Right hindlimb (tissue), 1 donor: ENCODE measurements at regions not wholly inside any gene's neighbourhood (a gene's known extent, or its start where the extent isn't known, plus 50 kb on each side); places are given as distances from the start of the nearest gene placed in this dataset.
"Not testable (repeated sequence)": the region's sequence is repeated elsewhere in the genome, so short reads cannot be mapped to it uniquely, and the experiment has no call there.

Experiments
- DNase-seq: peaks from one replicate; pipeline ENCODE4 v3.0.0-alpha.2; 2018

GRCh38 chr5:176018598-176018997, 50.5 kb upstream of the THOC3 start:
- not testable (repeated sequence) for DNase-seq

- not testable (repeated sequence) for DNase-seq
Measured at GRCh38 chr5:176020852-176021251, 52.7 kb upstream of the THOC3 start.

GRCh38 chr5:176023535-176023934, 55.4 kb upstream of the THOC3 start:
- not testable (repeated sequence) for DNase-seq

- DNase-seq: not testable (repeated sequence)
Measured at GRCh38 chr5:176029445-176029844, 61.3 kb upstream of the THOC3 start.

DNA sequence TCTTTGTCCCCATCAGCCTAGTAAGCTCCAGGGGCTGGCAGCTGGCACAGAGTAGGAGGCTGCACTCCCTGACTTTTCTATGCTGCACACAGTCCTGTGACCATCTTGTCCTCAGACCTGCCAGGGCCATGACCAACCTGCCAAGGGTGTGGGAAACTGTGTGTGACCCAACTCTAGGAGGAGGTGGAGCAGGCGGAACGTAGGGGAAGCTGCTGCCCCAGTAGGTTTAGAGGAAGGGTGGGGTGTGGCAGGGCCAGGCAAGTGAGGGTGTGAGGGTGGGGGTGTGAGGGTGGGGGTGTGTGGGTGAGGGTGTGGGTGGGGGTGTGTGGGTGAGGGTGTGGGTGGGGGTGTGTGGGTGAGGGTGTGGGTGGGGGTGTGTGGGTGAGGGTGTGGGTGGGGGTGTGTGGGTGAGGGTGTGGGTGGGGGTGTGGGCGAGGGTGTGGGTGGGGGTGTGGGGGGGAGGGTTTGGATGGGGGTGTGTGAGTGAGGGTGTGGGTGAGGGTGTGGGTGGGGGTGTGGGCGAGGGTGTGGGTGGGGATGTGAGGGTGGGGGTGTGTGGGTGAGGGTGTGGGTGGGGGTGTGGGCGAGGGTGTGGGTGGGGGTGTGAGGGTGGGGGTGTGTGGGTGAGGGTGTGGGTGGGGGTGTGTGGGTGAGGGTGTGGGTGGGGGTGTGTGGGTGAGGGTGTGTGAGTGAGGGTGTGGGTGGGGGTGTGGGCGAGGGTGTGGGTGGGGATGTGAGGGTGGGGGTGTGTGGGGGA, 62.4 kb upstream of the THOC3 start:
- not testable (repeated sequence) for DNase-seq

- DNase-seq: not testable (repeated sequence)
Measured at GRCh38 chr5:176031118-176031510, 63.0 kb upstream of the THOC3 start.

GRCh38 chr5:176033186-176033585, 65.1 kb upstream of the THOC3 start:
- not testable (repeated sequence) for DNase-seq

DNA sequence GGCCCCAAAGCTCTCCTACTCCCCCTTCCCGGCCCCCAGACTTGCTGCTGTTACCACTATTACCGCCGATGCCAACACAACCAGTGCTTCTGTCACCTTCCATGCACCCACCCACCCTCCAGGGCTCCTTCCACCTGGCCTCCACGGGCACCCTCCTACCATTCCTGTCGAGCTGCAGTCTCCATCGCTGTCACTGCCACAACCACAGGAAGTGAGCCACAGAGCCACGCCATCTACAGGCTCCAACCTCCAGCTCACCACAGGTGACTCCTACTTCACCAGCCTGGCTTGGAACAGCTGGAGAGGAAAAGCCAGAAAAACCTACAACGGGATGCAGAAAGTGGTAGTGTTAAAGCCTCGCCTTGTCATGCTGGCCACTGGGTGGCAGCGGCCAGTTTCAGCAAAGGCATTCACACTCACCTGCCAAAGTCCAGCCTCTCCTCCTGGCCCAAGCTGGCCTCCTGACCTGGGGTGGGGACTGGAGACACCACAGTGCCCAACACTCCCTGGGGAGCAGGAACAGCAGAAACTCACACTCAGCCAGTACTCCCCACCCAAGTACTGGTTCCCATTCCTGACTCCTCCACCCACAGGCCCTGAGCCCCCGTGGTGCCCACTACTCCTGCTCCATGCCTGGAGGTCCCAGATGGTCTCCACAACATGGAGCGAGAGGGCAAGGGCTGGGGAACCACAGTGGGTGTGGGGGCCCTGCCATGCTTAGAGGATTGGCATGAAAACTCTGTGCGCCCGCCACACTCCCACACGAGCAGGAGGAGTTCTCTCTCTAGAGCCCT, 66.5 kb upstream of the THOC3 start:
- not testable (repeated sequence) for DNase-seq

GRCh38 chr5:176035201-176035530, 67.1 kb upstream of the THOC3 start:
- not testable (repeated sequence) for DNase-seq

DNA sequence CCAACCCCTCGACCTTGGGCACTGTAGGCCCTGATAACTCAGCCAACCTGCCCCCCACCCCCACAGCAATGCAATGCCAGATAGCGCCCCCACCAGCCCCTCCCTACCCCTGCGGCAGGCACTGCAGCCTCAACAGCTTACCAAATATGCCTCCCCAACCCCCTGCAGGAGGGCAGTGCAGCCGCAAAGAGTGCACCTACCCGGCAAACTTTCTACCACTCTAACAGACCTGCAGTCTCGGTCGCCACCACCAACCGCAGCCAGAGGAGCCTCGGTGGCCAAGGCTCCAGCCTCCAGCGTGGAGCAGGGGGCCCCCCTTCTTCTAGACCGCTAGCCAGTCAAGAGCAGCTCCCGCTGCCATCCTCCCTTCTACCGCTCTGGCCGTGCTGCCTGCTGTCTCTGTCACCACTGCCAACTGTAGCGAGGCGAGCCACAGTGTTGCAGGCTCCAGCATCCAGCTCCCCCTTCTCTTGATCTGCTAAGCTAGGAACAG, 67.7 kb upstream of the THOC3 start:
- DNase-seq: not testable (repeated sequence)

- DNase-seq: not testable (repeated sequence)
Measured at GRCh38 chr5:176036391-176036790, 68.3 kb upstream of the THOC3 start.

DNA sequence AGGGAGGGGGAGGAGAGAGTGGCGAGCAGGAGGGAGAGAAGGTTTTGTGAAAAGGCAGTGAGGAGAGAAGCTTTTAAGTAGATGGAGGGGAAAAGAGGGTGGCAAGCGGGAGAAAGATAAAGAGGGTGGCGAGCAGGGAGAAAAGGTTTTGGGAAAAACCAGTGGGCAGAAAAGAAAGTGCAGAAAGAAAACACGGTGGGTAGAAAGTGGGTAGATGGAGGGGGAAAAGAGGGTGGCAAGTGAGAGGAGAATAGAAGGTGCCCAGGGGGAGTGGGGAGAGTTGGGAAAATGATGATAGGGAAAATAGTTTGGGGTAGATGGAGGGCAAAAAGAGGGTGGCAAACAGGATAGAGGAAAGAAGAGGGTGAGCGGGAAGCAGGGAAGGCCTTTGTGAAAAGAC, 69.1 kb upstream of the THOC3 start:
- DNase-seq: not testable (repeated sequence)

GRCh38 chr5:176040105-176040801, 72.1 kb upstream of the THOC3 start:
- DNase-seq: not testable (repeated sequence)

GRCh38 chr5:176041248-176041994, 73.3 kb upstream of the THOC3 start:
- not testable (repeated sequence) for DNase-seq

GRCh38 chr5:176042020-176042658, 74.0 kb upstream of the THOC3 start:
- not testable (repeated sequence) for DNase-seq

- not testable (repeated sequence) for DNase-seq
Measured at GRCh38 chr5:176043252-176043829, 75.2 kb upstream of the THOC3 start.

- DNase-seq: not testable (repeated sequence)
Measured at GRCh38 chr5:176043986-176044385, 75.9 kb upstream of the THOC3 start.

GRCh38 chr5:176044431-176044830, 76.3 kb upstream of the THOC3 start:
- not testable (repeated sequence) for DNase-seq

GRCh38 chr5:176045442-176045841, 77.3 kb upstream of the THOC3 start:
- not testable (repeated sequence) for DNase-seq

DNA sequence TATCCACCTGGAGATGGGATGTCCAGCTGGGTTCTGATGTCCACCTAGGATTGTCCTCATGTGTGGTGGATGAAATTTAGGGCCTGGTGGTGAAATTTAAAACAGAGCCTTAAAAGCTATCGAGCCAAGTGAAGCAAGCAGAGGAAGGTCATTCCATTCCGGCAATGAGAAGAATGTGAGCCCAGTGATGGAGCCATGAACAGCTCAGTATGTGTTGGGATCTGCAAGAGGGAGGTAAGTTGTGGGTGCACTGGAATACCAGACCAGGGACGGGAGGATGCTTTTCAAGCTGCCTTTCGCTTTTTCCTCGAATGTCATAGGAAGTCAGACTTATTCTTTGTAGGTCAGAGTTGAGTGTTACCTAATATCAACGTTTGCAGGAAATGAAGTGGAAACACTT, 80.6 kb upstream of the THOC3 start:
- not testable (repeated sequence) for DNase-seq

- not testable (repeated sequence) for DNase-seq
Measured at GRCh38 chr5:176060472-176061268, 92.6 kb upstream of the THOC3 start.
